A549 (cell line): ENCODE measurements at regions not wholly inside any gene's neighbourhood (a gene's known extent, or its start where the extent isn't known, plus 50 kb on each side); places are given as distances from the start of the nearest gene placed in this dataset.

Experiments used
- ATAC-seq, 2 experiments: fragments of 200-7000 bp in 1 of 2; fragments of >200 bp in 1 of 2; cut with Nextera tagmentation in 1 of 2; cut with Tn5 transposase in 1 of 2; 3 replicates each; pipeline versions ENCODE4 v1.8.0 to v1.9.1; 2018 to 2020; ENCODE audit warnings: mild to moderate bottlenecking in 1 of 2, moderate library complexity in 1 of 2
- CTCF ChIA-PET: fragments of 300-600 bp; sonication (Branson Sonifier 250); formaldehyde crosslinking; extraction: SDS; loops from one replicate; lab custom pipeline; 2021; ENCODE audit warnings: antibody characterized with exemption, inconsistent platforms; lab: Yijun Ruan, JAX
- POLR2A ChIA-PET: fragments of 350-600 bp; formaldehyde crosslinking; extraction: SDS; loops from one replicate; lab custom pipeline; 2021; ENCODE audit warnings: antibody characterized with exemption, inconsistent platforms; lab: Yijun Ruan, JAX
- DNase-seq, 2 experiments: peaks; one replicate each; pipeline versions ENCODE4 v3.0.0 to v3.0.0-alpha.2; 2011 to 2016; ENCODE audit warnings: low read depth in 1 of 2, low spot score in 1 of 2
- FAIRE-seq: peaks from 2 replicates; lab custom pipeline; 2011; peaks lifted over from hg19 to GRCh38; lab: Jason Lieb, UNC
- H3K27ac ChIP-seq, 2 experiments: fragments of >200 bp; sonication (Bioruptor Twin); formaldehyde crosslinking; 3 replicates each; pipeline ENCODE4 v1.5.1; 2016 to 2017
- H3K4me1 ChIP-seq: fragments of >200 bp; sonication (Bioruptor Twin); formaldehyde crosslinking; 3 replicates; pipeline ENCODE4 v1.6.1; 2016
- H3K4me2 ChIP-seq: fragments of >200 bp; sonication (Bioruptor Twin); formaldehyde crosslinking; 3 replicates; pipeline ENCODE4 v1.6.1; 2016
- H3K4me3 ChIP-seq: fragments of >200 bp; sonication (Bioruptor Twin); formaldehyde crosslinking; 3 replicates; pipeline ENCODE4 v1.5.1; 2016
- H3K9me3 ChIP-seq: fragments of >200 bp; sonication (Bioruptor Twin); formaldehyde crosslinking; 3 replicates; pipeline ENCODE4 v1.6.1; 2016
- CBX8 ChIP-seq: fragments of 200-600 bp; sonication (generic); IDR thresholded peaks from 2 replicates; pipeline ENCODE4 v1.6.1; 2016
- CEBPB ChIP-seq, 2 experiments: fragments of >200 bp in 1 of 2; sonication (Bioruptor Twin) in 1 of 2; formaldehyde crosslinking in 1 of 2; IDR thresholded peaks; 2 replicates each; pipeline ENCODE4 v1.6.1; 2012 to 2016
- CHD4 ChIP-seq: fragments of 200-600 bp; sonication (generic); IDR thresholded peaks from 2 replicates; pipeline ENCODE4 v1.6.1; 2016; ENCODE audit warnings: antibody characterized with exemption, mild to moderate bottlenecking, borderline replicate concordance
- EHMT2 ChIP-seq: fragments of 200-600 bp; sonication (generic); IDR thresholded peaks from 2 replicates; pipeline ENCODE4 v1.6.1; 2016; ENCODE audit warnings: antibody characterized with exemption, low read depth, mild to moderate bottlenecking, moderate library complexity
- FOSB ChIP-seq: fragments of 250-450 bp; sonication (Bioruptor Pico); IDR thresholded peaks from 2 replicates; pipeline ENCODE4 v1.5.0; 2020; ENCODE audit warnings: mild to moderate bottlenecking, moderate library complexity
- FOSL2 ChIP-seq, 2 experiments: fragments of 450-650 bp in 1 of 2; fragments of >200 bp in 1 of 2; sonication (Bioruptor Twin) in 1 of 2; formaldehyde crosslinking; IDR thresholded peaks; 2 replicates each; pipeline versions ENCODE4 v1.5.0 to v1.6.1; 2016 to 2020; ENCODE audit warnings: mild to moderate bottlenecking in 1 of 2, moderate library complexity in 1 of 2
- HOXB5 ChIP-seq: fragments of 250-450 bp; sonication (Bioruptor Pico); IDR thresholded peaks from 2 replicates; pipeline ENCODE4 v1.5.0; 2020; ENCODE audit warnings: mild to moderate bottlenecking, moderate library complexity
- JUN ChIP-seq, 2 experiments: fragments of >200 bp; sonication (Bioruptor Twin); formaldehyde crosslinking; IDR thresholded peaks; 2 replicates in 1 of 2; 3 replicates in 1 of 2; pipeline ENCODE4 v1.6.1; 2016 to 2017
- JUNB ChIP-seq: fragments of >200 bp; sonication (Bioruptor Twin); formaldehyde crosslinking; IDR thresholded peaks from 2 replicates; pipeline ENCODE4 v1.6.1; 2016
- KDM1A ChIP-seq: fragments of 200-600 bp; sonication (generic); IDR thresholded peaks from 2 replicates; pipeline ENCODE4 v1.6.1; 2016; ENCODE audit warnings: low read depth, mild to moderate bottlenecking
- PHF8 ChIP-seq: fragments of 200-600 bp; sonication (generic); IDR thresholded peaks from 2 replicates; pipeline ENCODE4 v1.6.1; 2016; ENCODE audit warnings: low read depth, mild to moderate bottlenecking, antibody characterized with exemption, moderate library complexity, borderline replicate concordance
- POLR2A ChIP-seq: IDR thresholded peaks from 2 replicates; pipeline ENCODE4 v1.6.1; 2012; ENCODE audit warnings: mild to moderate bottlenecking, low read length
- RARB ChIP-seq: fragments of 250-450 bp; sonication (Bioruptor Pico); IDR thresholded peaks from 2 replicates; pipeline ENCODE4 v1.8.0; 2021; ENCODE audit warnings: mild to moderate bottlenecking, moderate library complexity
- RNF2 ChIP-seq: fragments of 200-600 bp; sonication (generic); IDR thresholded peaks from 2 replicates; pipeline ENCODE4 v1.6.1; 2016; ENCODE audit warnings: low read depth, mild to moderate bottlenecking, antibody characterized with exemption, moderate library complexity, borderline replicate concordance
- SMC3 ChIP-seq: fragments of >200 bp; sonication (Bioruptor Twin); formaldehyde crosslinking; IDR thresholded peaks from 3 replicates; pipeline ENCODE4 v1.6.1; 2018; ENCODE audit warnings: inconsistent platforms
- TP53 ChIP-seq: fragments of 250-450 bp; sonication (Bioruptor Pico); IDR thresholded peaks from 2 replicates; pipeline ENCODE4 v1.5.0; 2021; ENCODE audit warnings: mild to moderate bottlenecking, moderate library complexity
- ZC3H11A ChIP-seq: fragments of 450-650 bp; IDR thresholded peaks from 2 replicates; pipeline ENCODE4 v1.6.1; 2014; ENCODE audit warnings: antibody characterized with exemption, mild to moderate bottlenecking
- WGBS: methylation state at CpG from one replicate; pipeline ENCODE4 v1.1.6; 2017; ENCODE audit errors: missing lambda C conversion rate; 5-methylcytosine and 5-hydroxymethylcytosine counted together
- TF ChIP-seq, protein P1 (sequence below): fragments of 200-600 bp; sonication (generic); IDR thresholded peaks from 2 replicates; pipeline ENCODE4 v1.6.1; 2016; ENCODE audit warnings: antibody characterized with exemption, mild to moderate bottlenecking, moderate library complexity
- TF ChIP-seq, protein P2 (sequence below): IDR thresholded peaks from 2 replicates; pipeline ENCODE4 v1.6.1; 2012
- TF ChIP-seq, protein P3 (sequence below): fragments of 450-650 bp; IDR thresholded peaks from 2 replicates; pipeline ENCODE4 v1.6.1; 2014; ENCODE audit warnings: antibody characterized with exemption
- TF ChIP-seq, protein P4 (sequence below): IDR thresholded peaks from 2 replicates; pipeline ENCODE4 v1.6.1; 2012
- TF ChIP-seq, protein P5 (sequence below): fragments of >200 bp; sonication (Bioruptor Twin); formaldehyde crosslinking; IDR thresholded peaks from 2 replicates; pipeline ENCODE4 v1.6.1; 2016
- TF ChIP-seq, protein P6 (sequence below): fragments of 150-350 bp; IDR thresholded peaks from 2 replicates; pipeline ENCODE4 v1.6.1; 2014; ENCODE audit warnings: low read depth, mild to moderate bottlenecking, low read length

DNA sequence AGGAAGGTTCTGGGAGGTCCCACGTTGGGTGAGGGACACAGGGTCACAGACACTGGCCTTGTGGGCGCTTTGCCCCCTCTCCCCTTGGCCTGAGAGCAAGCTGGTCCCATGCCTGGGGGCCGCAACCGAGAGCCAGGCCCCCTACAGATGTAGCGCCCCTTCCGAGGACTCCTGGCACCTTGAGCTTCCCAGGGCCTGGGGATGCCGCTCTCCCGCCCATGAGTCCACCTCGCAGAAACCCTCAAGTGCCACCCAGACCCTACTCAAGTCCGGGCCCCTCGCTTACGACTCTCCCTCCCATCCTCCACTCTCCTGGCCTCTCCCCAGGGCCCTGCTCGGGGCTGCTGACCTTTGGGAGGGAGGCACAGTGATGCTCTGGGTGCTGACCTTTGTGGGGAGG lies 204.0 kb downstream of the BRD1 start (continued):
- no peak for TF ChIP-seq JUN (IDR thresholded peaks at IDR 0.05)
- TF ChIP-seq RNF2, result no peak
- TF ChIP-seq TP53 (CRISPR knock-in tag), result no peak
- TF ChIP-seq, protein P1, sequence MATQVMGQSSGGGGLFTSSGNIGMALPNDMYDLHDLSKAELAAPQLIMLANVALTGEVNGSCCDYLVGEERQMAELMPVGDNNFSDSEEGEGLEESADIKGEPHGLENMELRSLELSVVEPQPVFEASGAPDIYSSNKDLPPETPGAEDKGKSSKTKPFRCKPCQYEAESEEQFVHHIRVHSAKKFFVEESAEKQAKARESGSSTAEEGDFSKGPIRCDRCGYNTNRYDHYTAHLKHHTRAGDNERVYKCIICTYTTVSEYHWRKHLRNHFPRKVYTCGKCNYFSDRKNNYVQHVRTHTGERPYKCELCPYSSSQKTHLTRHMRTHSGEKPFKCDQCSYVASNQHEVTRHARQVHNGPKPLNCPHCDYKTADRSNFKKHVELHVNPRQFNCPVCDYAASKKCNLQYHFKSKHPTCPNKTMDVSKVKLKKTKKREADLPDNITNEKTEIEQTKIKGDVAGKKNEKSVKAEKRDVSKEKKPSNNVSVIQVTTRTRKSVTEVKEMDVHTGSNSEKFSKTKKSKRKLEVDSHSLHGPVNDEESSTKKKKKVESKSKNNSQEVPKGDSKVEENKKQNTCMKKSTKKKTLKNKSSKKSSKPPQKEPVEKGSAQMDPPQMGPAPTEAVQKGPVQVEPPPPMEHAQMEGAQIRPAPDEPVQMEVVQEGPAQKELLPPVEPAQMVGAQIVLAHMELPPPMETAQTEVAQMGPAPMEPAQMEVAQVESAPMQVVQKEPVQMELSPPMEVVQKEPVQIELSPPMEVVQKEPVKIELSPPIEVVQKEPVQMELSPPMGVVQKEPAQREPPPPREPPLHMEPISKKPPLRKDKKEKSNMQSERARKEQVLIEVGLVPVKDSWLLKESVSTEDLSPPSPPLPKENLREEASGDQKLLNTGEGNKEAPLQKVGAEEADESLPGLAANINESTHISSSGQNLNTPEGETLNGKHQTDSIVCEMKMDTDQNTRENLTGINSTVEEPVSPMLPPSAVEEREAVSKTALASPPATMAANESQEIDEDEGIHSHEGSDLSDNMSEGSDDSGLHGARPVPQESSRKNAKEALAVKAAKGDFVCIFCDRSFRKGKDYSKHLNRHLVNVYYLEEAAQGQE, result no peak
- no peak for TF ChIP-seq FOSB

DNA sequence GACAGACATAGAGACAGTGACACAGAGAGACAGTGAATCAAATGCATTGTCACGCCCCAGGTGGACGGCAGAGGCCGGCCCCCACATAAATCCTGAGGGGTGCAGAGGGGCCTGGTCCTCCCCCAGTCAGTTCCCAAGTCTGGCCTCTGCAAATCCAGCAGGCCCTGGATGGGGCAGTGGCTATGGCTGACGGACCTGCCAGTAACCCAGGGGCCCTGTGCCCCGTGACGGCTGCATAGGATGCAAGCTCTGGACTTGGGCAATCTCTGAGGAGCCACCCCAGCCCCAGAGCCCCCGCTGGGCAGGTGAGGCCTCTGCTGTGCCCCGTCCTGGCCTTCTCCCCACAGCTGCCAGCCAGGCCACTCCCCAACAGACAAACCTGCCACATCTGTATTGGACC lies 204.5 kb downstream of the BRD1 start:
- no peak for FAIRE-seq
- H3K4me1 ChIP-seq, result no peaks in the 10 kb centered on the region
- POLR2A ChIA-PET, result no interaction called here
- DNase-seq, result no peak
- no peak overlapping the region for H3K27ac ChIP-seq
- CTCF ChIA-PET, result interaction anchor here (1.2 kb wide), 1 partner anchor 10 kb away, joined by 4 read pairs; no protein-coding TSS in a partner anchor
- H3K4me3 ChIP-seq, result no peak overlapping the region
- H3K9me3 ChIP-seq, result no peaks in the 10 kb centered on the region
- no peak for ATAC-seq
- 12% methylated on average over 3 of the region's 8 CpGs for WGBS
- no peak overlapping the region for H3K4me2 ChIP-seq
- TF ChIP-seq KDM1A (no peak), PHF8 (no peak), CHD4 (no peak), FOSL2 (IDR thresholded peaks at IDR 0.05) (no peak), FOSL2 (CRISPR knock-in tag; IDR thresholded peaks at IDR 0.05) (no peak), CBX8 (no peak), JUN (IDR thresholded peaks at IDR 0.05) (no peak), CEBPB (IDR thresholded peaks at IDR 0.05) (no peak), RARB (CRISPR knock-in tag) (no peak), SMC3 (no peak), ZC3H11A (no peak), EHMT2 (no peak), POLR2A (no peak), JUNB (no peak), HOXB5 (CRISPR knock-in tag) (no peak)
- TF ChIP-seq, protein P2, sequence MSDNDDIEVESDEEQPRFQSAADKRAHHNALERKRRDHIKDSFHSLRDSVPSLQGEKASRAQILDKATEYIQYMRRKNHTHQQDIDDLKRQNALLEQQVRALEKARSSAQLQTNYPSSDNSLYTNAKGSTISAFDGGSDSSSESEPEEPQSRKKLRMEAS, result no peak
- TF ChIP-seq, protein P3, sequence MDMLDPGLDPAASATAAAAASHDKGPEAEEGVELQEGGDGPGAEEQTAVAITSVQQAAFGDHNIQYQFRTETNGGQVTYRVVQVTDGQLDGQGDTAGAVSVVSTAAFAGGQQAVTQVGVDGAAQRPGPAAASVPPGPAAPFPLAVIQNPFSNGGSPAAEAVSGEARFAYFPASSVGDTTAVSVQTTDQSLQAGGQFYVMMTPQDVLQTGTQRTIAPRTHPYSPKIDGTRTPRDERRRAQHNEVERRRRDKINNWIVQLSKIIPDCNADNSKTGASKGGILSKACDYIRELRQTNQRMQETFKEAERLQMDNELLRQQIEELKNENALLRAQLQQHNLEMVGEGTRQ, result no peak
- TF ChIP-seq, protein P4, sequence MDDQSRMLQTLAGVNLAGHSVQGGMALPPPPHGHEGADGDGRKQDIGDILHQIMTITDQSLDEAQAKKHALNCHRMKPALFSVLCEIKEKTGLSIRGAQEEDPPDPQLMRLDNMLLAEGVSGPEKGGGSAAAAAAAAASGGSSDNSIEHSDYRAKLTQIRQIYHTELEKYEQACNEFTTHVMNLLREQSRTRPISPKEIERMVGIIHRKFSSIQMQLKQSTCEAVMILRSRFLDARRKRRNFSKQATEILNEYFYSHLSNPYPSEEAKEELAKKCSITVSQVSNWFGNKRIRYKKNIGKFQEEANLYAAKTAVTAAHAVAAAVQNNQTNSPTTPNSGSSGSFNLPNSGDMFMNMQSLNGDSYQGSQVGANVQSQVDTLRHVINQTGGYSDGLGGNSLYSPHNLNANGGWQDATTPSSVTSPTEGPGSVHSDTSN, result no peak
- TF ChIP-seq, protein P5, sequence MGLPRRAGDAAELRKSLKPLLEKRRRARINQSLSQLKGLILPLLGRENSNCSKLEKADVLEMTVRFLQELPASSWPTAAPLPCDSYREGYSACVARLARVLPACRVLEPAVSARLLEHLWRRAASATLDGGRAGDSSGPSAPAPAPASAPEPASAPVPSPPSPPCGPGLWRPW, result no peak
- TF ChIP-seq, protein P6, sequence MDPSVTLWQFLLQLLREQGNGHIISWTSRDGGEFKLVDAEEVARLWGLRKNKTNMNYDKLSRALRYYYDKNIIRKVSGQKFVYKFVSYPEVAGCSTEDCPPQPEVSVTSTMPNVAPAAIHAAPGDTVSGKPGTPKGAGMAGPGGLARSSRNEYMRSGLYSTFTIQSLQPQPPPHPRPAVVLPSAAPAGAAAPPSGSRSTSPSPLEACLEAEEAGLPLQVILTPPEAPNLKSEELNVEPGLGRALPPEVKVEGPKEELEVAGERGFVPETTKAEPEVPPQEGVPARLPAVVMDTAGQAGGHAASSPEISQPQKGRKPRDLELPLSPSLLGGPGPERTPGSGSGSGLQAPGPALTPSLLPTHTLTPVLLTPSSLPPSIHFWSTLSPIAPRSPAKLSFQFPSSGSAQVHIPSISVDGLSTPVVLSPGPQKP, result no peak
